PFSK-1 (cell line): ENCODE measurements at regions not wholly inside any gene's neighbourhood (a gene's known extent, or its start where the extent isn't known, plus 50 kb on each side); places are given as distances from the start of the nearest gene placed in this dataset.

Experiments
- POLR2AphosphoS5 ChIP-seq: IDR thresholded peaks from 2 replicates; pipeline ENCODE4 v1.6.1; 2012; ENCODE audit warnings: low read depth, mild to moderate bottlenecking, control low read depth, low read length, moderate library complexity
- REST ChIP-seq, 2 experiments: IDR thresholded peaks; 2 replicates each; pipeline versions ENCODE4 v1.6.1 to v1.8.0; 2011 to 2012; ENCODE audit warnings: low read depth in 2 of 2, low read length in 2 of 2, control low read depth in 1 of 2, inconsistent platforms in 1 of 2, mild to moderate bottlenecking in 1 of 2, moderate library complexity in 1 of 2; ENCODE audit not compliant: insufficient read depth in 1 of 2

- TF ChIP-seq REST (IDR thresholded peaks at IDR 0.05; ENCODE audit: insufficient read depth in 1 of 2, low read depth in 2 of 2, low read length in 2 of 2) = no peak
- TF ChIP-seq POLR2AphosphoS5 = no peak
Observed at GRCh38 chrX:46375831-46376230, 169.4 kb downstream of the ZNF674 start.
